ENCODE measurements at regions not wholly inside any gene's neighbourhood (a gene's known extent, or its start where the extent isn't known, plus 50 kb on each side); places are given as distances from the start of the nearest gene placed in this dataset.

GRCh38 chrX:4380710-4381109, 667.3 kb upstream of the PRKX start:
- H4K8ac ChIP-seq (ENCODE audit: low read depth in 2 of 2, low read length in 2 of 2): no peak overlapping the region
- no peak overlapping the region for H3K27ac ChIP-seq (ENCODE audit: insufficient read depth, low read length)
- H4K5ac ChIP-seq (ENCODE audit: low read depth, low read length): no peak overlapping the region
- no peak overlapping the region for H3K4me2 ChIP-seq (ENCODE audit: low read depth, low read length)
- no peaks in the 10 kb centered on the region for H4K20me1 ChIP-seq (ENCODE audit: insufficient read depth, low read length)
- no peak overlapping the region for H3K23ac ChIP-seq (ENCODE audit: low read depth, low read length)
- no peak overlapping the region for H3K9ac ChIP-seq (ENCODE audit: low read depth, low read length)
- H3K4ac ChIP-seq (ENCODE audit: low read depth, low read length): no peak overlapping the region
- H3K56ac ChIP-seq (ENCODE audit: extremely low read depth, insufficient read depth, low read length): no peak overlapping the region
- no peak overlapping the region for H2AK5ac ChIP-seq (ENCODE audit: low read depth, low read length)
- no peaks in the 10 kb centered on the region for H3K79me1 ChIP-seq (ENCODE audit: low read depth in 1 of 2, low read length in 2 of 2)
- peaks cover 5% of the 10 kb centered on the region for H3K9me3 ChIP-seq (ENCODE audit: control insufficient read depth, insufficient read depth, low read length)
- H2BK5ac ChIP-seq (ENCODE audit: low read depth, low read length, poor library complexity, severe bottlenecking): no peak overlapping the region
- H2AFZ ChIP-seq (replicated peaks; ENCODE audit: low read length, poor library complexity): no peak overlapping the region
- CTCF ChIA-PET: no interaction called here
- H2BK120ac ChIP-seq (ENCODE audit: low read depth, low read length): no peak overlapping the region
- no TSS peak for BruUV-seq (replicated peaks)
- no peak overlapping the region for H2BK15ac ChIP-seq (ENCODE audit: low read depth, low read length)
- POLR2A ChIA-PET (ENCODE audit: unreplicated experiment): no interaction called here
- H3K18ac ChIP-seq (ENCODE audit: low read depth, low read length): no peak overlapping the region
- no peaks in the 10 kb centered on the region for H3K27me3 ChIP-seq (ENCODE audit: control insufficient read depth, insufficient read depth, low read length)
- ATAC-seq (ENCODE audit: low read depth) (no peak), DNase-seq (no peak)
- dilution Hi-C loops (cut with HindIII; ENCODE audit: low sequenced_read_pairs, unreplicated experiment) (no loop called here), intact Hi-C loops (cut with micrococcal nuclease) (no loop called here), in situ Hi-C loops (cut with MboI; ENCODE audit: low sequenced_read_pairs) (no loop called here)
- TF ChIP-seq MAFK (IDR thresholded peaks at IDR 0.05; ENCODE audit: low read depth, low read length): peak; percentile 67
- TF ChIP-seq NFE2L2 (IDR thresholded peaks at IDR 0.05; ENCODE audit: low read depth, low read length): no peak
- H3K4me3 ChIP-seq (ENCODE audit: insufficient read depth, low read depth, low read length): no peak overlapping the region
- no peak overlapping the region for H2BK20ac ChIP-seq (ENCODE audit: low read depth, low read length)
- no peaks in the 10 kb centered on the region for H3K4me1 ChIP-seq (ENCODE audit: control insufficient read depth, insufficient read depth, low read length)
- H3K36me3 ChIP-seq (ENCODE audit: control insufficient read depth, insufficient read depth, low read length): no peaks in the 10 kb centered on the region
- no peak overlapping the region for H2AK9ac ChIP-seq (replicated peaks; ENCODE audit: low read depth, low read length, poor library complexity)
- no peaks in the 10 kb centered on the region for H3K9me1 ChIP-seq (ENCODE audit: insufficient read depth, low read length)
- H4K91ac ChIP-seq (ENCODE audit: insufficient read depth, low read depth, low read length): no peak overlapping the region
- no peak overlapping the region for H3K14ac ChIP-seq (replicated peaks; ENCODE audit: low read depth, low read length)

Data from IMR-90 (cell line).